Left lung (tissue), 4 donors: ENCODE measurements at regions not wholly inside any gene's neighbourhood (a gene's known extent, or its start where the extent isn't known, plus 50 kb on each side); places are given as distances from the start of the nearest gene placed in this dataset.
"Not testable (repeated sequence)": the region's sequence is repeated elsewhere in the genome, so short reads cannot be mapped to it uniquely, and the experiment has no call there.

ENCODE experiments used
- ATAC-seq: fragments of 200-7000 bp; cut with Tn5 transposase; one replicate; pipeline ENCODE4 v1.9.1; 2020; ENCODE audit warnings: moderate library complexity
- DNase-seq, 4 donors: peaks; one replicate each; pipeline ENCODE4 v3.0.0-alpha.2; 2013 to 2020
- H3K27ac ChIP-seq, 2 donors: fragments of 200-600 bp; sonication (generic) in 1 of 2; one replicate each; pipeline versions ENCODE4 v1.5.0 to v1.8.0; 2020 to 2021
- H3K27me3 ChIP-seq, 2 donors: fragments of 200-600 bp; sonication (generic) in 1 of 2; one replicate each; pipeline versions ENCODE4 v1.5.0 to v1.8.0; 2020 to 2021
- H3K36me3 ChIP-seq, 2 donors: fragments of 200-600 bp; sonication (generic) in 1 of 2; one replicate each; pipeline versions ENCODE4 v1.5.0 to v1.8.0; 2020 to 2021
- H3K4me1 ChIP-seq, 2 donors: fragments of 200-600 bp; one replicate each; pipeline ENCODE4 v1.8.0; 2021
- H3K4me3 ChIP-seq, 2 donors: fragments of 200-600 bp; sonication (generic) in 1 of 2; one replicate each; pipeline versions ENCODE4 v1.5.0 to v1.8.0; 2020 to 2021; ENCODE audit warnings: mild to moderate bottlenecking in 1 of 2
- H3K9me3 ChIP-seq, 2 donors: fragments of 200-600 bp; sonication (generic) in 1 of 2; one replicate each; pipeline versions ENCODE4 v1.5.0 to v1.8.0; 2020 to 2021
- intact Hi-C, 2 donors: fragments of 100-400 bp; cut with DNase I; formaldehyde crosslinking; loops; one replicate each; pipeline versions ENCODE4 v1.11.2 to v1.14.2; 2022
- TF ChIP-seq, protein P1 (sequence below), 2 donors: fragments of 200-600 bp; sonication (generic) in 1 of 2; IDR thresholded peaks; one replicate each; pipeline versions ENCODE4 v1.5.0 to v1.8.0; 2021; ENCODE audit warnings: antibody characterized with exemption in 2 of 2
- donor health status: DM: no; HTN: yes; CAD: no.
- donor health status: DM: no; HTN: no; CAD: no.

GRCh38 chr16:60143348-60143705 lies 1409.2 kb upstream of the GOT2 start:
- Histone ChIP-seq H3K4me3 (no peak overlapping the region), H3K27me3 (no peaks in the 10 kb centered on the region), H3K27ac (no peak overlapping the region), H3K36me3 (no peaks in the 10 kb centered on the region), H3K9me3 (peaks cover 0 to 14% of the 10 kb centered on the region in 2 donors), H3K4me1 (no peaks in the 10 kb centered on the region)
- intact Hi-C loops, result no loop called here
- ATAC-seq (no peak), DNase-seq (no peak)
- TF ChIP-seq, protein P1, sequence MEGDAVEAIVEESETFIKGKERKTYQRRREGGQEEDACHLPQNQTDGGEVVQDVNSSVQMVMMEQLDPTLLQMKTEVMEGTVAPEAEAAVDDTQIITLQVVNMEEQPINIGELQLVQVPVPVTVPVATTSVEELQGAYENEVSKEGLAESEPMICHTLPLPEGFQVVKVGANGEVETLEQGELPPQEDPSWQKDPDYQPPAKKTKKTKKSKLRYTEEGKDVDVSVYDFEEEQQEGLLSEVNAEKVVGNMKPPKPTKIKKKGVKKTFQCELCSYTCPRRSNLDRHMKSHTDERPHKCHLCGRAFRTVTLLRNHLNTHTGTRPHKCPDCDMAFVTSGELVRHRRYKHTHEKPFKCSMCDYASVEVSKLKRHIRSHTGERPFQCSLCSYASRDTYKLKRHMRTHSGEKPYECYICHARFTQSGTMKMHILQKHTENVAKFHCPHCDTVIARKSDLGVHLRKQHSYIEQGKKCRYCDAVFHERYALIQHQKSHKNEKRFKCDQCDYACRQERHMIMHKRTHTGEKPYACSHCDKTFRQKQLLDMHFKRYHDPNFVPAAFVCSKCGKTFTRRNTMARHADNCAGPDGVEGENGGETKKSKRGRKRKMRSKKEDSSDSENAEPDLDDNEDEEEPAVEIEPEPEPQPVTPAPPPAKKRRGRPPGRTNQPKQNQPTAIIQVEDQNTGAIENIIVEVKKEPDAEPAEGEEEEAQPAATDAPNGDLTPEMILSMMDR (IDR thresholded peaks at IDR 0.05), result no peak

DNA sequence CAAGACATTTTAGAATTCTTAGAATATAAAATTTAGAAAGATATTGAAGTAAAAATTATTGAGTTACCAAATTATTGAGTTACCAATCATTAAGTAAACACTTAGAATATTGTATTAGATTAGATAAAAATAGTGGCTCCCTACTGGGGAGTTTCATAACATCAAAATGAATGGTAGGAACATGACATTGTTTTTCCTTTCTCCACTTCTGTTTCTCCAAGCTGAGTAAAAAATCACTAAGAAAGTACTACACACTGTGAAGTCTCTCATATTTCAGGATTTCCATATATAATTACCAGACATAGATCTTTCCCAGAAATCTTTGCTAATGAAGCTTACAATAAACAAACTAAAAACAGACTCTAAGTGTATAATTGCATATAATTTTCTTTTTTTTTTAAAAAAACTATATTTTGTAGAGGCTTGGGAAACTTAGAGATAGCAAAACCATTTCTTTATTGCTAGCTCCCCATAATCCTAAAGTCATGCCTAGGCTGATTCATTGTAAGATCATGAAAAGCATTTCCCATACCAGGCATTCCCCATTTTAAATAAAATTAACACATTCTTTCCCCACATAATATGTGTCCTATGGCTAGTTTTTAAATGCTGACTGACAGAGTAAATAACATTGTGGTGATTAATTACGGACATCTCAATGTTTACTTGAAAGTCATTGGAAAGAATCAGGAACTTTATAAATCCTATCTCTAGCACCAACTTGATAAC lies 1408.7 kb upstream of the GOT2 start:
- Histone ChIP-seq H3K27me3 (no peaks in the 10 kb centered on the region), H3K4me3 (no peak overlapping the region), H3K27ac (no peak overlapping the region), H3K4me1 (no peaks in the 10 kb centered on the region), H3K36me3 (no peaks in the 10 kb centered on the region), H3K9me3 (peaks cover 0 to 19% of the 10 kb centered on the region in 2 donors)
- ATAC-seq, result no peak
- intact Hi-C loops, result no loop called here
- no peak for DNase-seq
- TF ChIP-seq, protein P1 (IDR thresholded peaks at IDR 0.05), result no peak

GRCh38 chr16:60137891-60138290 lies 1403.8 kb upstream of the GOT2 start:
- ATAC-seq (no peak), DNase-seq (no peak)
- H3K27ac ChIP-seq, result no peak overlapping the region
- TF ChIP-seq, protein P1 (IDR thresholded peaks at IDR 0.05), result no peak
- peaks cover 0 to 39% of the 10 kb centered on the region in 2 donors for H3K9me3 ChIP-seq
- no peak overlapping the region for H3K4me3 ChIP-seq
- H3K4me1 ChIP-seq, result no peaks in the 10 kb centered on the region
- H3K36me3 ChIP-seq, result no peaks in the 10 kb centered on the region
- H3K27me3 ChIP-seq, result no peaks in the 10 kb centered on the region
- intact Hi-C loops, result no loop called here

GRCh38 chr16:60127196-60127595 lies 1393.1 kb upstream of the GOT2 start:
- H3K4me3 ChIP-seq, result no peak overlapping the region
- no peak overlapping the region for H3K27ac ChIP-seq
- H3K27me3 ChIP-seq, result no peaks in the 10 kb centered on the region
- TF ChIP-seq, protein P1 (IDR thresholded peaks at IDR 0.05), result no peak
- no peak for ATAC-seq
- intact Hi-C loops, result no loop called here
- no peaks in the 10 kb centered on the region for H3K36me3 ChIP-seq
- no peaks in the 10 kb centered on the region for H3K4me1 ChIP-seq
- peak in 1 of 4 donors; percentile 20 for DNase-seq
- H3K9me3 ChIP-seq, result peaks cover 0 to 5% of the 10 kb centered on the region in 2 donors

- intact Hi-C loops, H3K27me3 ChIP-seq, H3K4me1 ChIP-seq, H3K27ac ChIP-seq, H3K36me3 ChIP-seq, H3K9me3 ChIP-seq, H3K4me3 ChIP-seq, DNase-seq, ATAC-seq: not testable (repeated sequence)
Observed at GRCh38 chr16:60126115-60126514, 1392.0 kb upstream of the GOT2 start.
